22Rv1 (cell line): ENCODE measurements at regions not wholly inside any gene's neighbourhood (a gene's known extent, or its start where the extent isn't known, plus 50 kb on each side); places are given as distances from the start of the nearest gene placed in this dataset.

Experiments used
- CTCF ChIP-seq: fragments of 450-650 bp; IDR thresholded peaks from 2 replicates; pipeline ENCODE4 v1.5.1; 2017; ENCODE audit warnings: mild to moderate bottlenecking
- ZFX ChIP-seq: fragments of 450-650 bp; IDR thresholded peaks from 2 replicates; pipeline ENCODE4 v1.6.1; 2017; ENCODE audit warnings: antibody characterized with exemption, borderline replicate concordance

GRCh38 chr13:109900320-109900719 is 113.9 kb upstream of the IRS2 start:
- TF ChIP-seq CTCF = no peak
- TF ChIP-seq ZFX = no peak
